Mammary epithelial cell (primary cell): ENCODE measurements at regions not wholly inside any gene's neighbourhood (a gene's known extent, or its start where the extent isn't known, plus 50 kb on each side); places are given as distances from the start of the nearest gene placed in this dataset.

Experiments
- EZH2 ChIP-seq: IDR thresholded peaks from 2 replicates; pipeline ENCODE4 v1.6.1; 2012; ENCODE audit warnings: low read length, inconsistent platforms, borderline replicate concordance
- TF ChIP-seq, protein P1 (sequence below), 2 donors: IDR thresholded peaks in 1 of 2; conservative IDR thresholded peaks in 1 of 2; 2 replicates each; pipeline ENCODE4 v1.5.1; 2011 to 2012; ENCODE audit warnings: inconsistent platforms in 2 of 2, low read length in 2 of 2, mild to moderate bottlenecking in 2 of 2, control low read depth in 1 of 2, low read depth in 1 of 2; ENCODE audit not compliant: insufficient read depth in 1 of 2; ENCODE audit errors: extremely low read depth in 1 of 2

DNA sequence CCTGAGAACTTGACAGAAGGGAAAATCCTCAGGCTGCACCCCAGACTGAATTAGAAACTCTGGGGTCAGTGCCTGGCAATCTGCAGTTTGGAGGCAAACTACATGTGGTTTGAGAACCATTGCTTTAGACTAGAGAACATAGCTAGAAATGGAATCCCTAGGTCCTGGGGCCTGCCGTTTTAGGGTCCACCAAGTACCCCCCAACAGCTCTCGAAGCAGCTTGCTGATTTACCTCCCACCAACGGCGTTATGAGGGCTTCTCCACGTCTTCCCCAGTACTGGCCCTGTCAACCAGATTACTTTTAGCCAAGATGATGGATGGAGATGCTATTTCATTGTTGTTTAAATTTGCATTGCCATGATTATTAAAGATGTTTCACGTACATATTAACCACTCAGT lies 272.5 kb downstream of the XXYLT1 start:
- TF ChIP-seq, protein P1, sequence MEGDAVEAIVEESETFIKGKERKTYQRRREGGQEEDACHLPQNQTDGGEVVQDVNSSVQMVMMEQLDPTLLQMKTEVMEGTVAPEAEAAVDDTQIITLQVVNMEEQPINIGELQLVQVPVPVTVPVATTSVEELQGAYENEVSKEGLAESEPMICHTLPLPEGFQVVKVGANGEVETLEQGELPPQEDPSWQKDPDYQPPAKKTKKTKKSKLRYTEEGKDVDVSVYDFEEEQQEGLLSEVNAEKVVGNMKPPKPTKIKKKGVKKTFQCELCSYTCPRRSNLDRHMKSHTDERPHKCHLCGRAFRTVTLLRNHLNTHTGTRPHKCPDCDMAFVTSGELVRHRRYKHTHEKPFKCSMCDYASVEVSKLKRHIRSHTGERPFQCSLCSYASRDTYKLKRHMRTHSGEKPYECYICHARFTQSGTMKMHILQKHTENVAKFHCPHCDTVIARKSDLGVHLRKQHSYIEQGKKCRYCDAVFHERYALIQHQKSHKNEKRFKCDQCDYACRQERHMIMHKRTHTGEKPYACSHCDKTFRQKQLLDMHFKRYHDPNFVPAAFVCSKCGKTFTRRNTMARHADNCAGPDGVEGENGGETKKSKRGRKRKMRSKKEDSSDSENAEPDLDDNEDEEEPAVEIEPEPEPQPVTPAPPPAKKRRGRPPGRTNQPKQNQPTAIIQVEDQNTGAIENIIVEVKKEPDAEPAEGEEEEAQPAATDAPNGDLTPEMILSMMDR (conservative IDR thresholded peaks at IDR 0.05 in 1 of 2, IDR thresholded peaks at IDR 0.05 in 1 of 2; ENCODE audit: extremely low read depth in 1 of 2, insufficient read depth in 1 of 2, low read depth in 1 of 2, low read length in 2 of 2) = no peak
- no peak for TF ChIP-seq EZH2
